MM.1S (cell line): ENCODE measurements at regions not wholly inside any gene's neighbourhood (a gene's known extent, or its start where the extent isn't known, plus 50 kb on each side); places are given as distances from the start of the nearest gene placed in this dataset.

ENCODE experiments used
- DNase-seq: peaks from one replicate; pipeline ENCODE4 v3.0.0-alpha.2; 2015
- H2AFZ ChIP-seq: fragments of 300-600 bp; sonication (generic); 2 replicates; pipeline ENCODE4 v1.6.0; 2016; ENCODE audit warnings: antibody characterized with exemption, low read length
- H3F3A ChIP-seq: fragments of 300-600 bp; sonication (generic); 2 replicates; pipeline ENCODE4 v1.6.1; 2016; ENCODE audit warnings: mild to moderate bottlenecking, antibody characterized with exemption, low read length, moderate library complexity, mixed read lengths; ENCODE audit not compliant: insufficient read depth
- H3K27ac ChIP-seq: fragments of 300-600 bp; sonication (generic); 2 replicates; pipeline ENCODE4 v1.5.1; 2016; ENCODE audit warnings: mild to moderate bottlenecking, low read length
- H3K27me3 ChIP-seq: fragments of 300-600 bp; sonication (generic); replicated peaks from 2 replicates; pipeline ENCODE4 v1.6.0; 2016; ENCODE audit warnings: low read length; ENCODE audit not compliant: insufficient read depth
- H3K36me3 ChIP-seq: fragments of 300-600 bp; sonication (generic); replicated peaks from 2 replicates; pipeline ENCODE4 v1.6.1; 2016; ENCODE audit warnings: mild to moderate bottlenecking, low read length, mixed read lengths; ENCODE audit not compliant: insufficient read depth
- H3K4me1 ChIP-seq: fragments of 300-600 bp; sonication (generic); 2 replicates; pipeline ENCODE4 v1.6.1; 2016; ENCODE audit warnings: low read length, mixed read lengths
- H3K4me2 ChIP-seq: fragments of 300-600 bp; sonication (generic); 2 replicates; pipeline ENCODE4 v1.6.0; 2016; ENCODE audit warnings: low read depth, low read length
- H3K4me3 ChIP-seq: fragments of 300-600 bp; sonication (generic); 2 replicates; pipeline ENCODE4 v1.5.1; 2016; ENCODE audit warnings: low read length, mixed read lengths
- H3K79me2 ChIP-seq: fragments of 300-600 bp; sonication (generic); 2 replicates; pipeline ENCODE4 v1.6.1; 2016; ENCODE audit warnings: mixed run types, low read length, mixed read lengths
- H3K9ac ChIP-seq: fragments of 300-600 bp; sonication (generic); 2 replicates; pipeline ENCODE4 v1.6.1; 2016; ENCODE audit warnings: low read length, mixed read lengths
- H3K9me2 ChIP-seq: fragments of 300-600 bp; sonication (generic); replicated peaks from 2 replicates; pipeline ENCODE4 v1.6.1; 2016; ENCODE audit warnings: mild to moderate bottlenecking, low read length, mixed read lengths; ENCODE audit not compliant: insufficient read depth
- H3K9me3 ChIP-seq: fragments of 300-600 bp; sonication (generic); replicated peaks from 2 replicates; pipeline ENCODE4 v1.6.1; 2016; ENCODE audit warnings: mild to moderate bottlenecking, low read length, mixed read lengths; ENCODE audit not compliant: insufficient read depth
- H4K20me1 ChIP-seq: fragments of 300-600 bp; sonication (generic); 2 replicates; pipeline ENCODE4 v1.6.1; 2016; ENCODE audit warnings: mild to moderate bottlenecking, low read length, moderate library complexity, mixed read lengths; ENCODE audit not compliant: insufficient read depth
- CTCF ChIP-seq: fragments of 300-600 bp; sonication (generic); IDR thresholded peaks from 2 replicates; pipeline ENCODE4 v1.5.1; 2016; ENCODE audit warnings: antibody characterized with exemption, low read length, mixed read lengths
- EZH2 ChIP-seq: fragments of 300-600 bp; sonication (generic); optimal IDR thresholded peaks from 2 replicates; pipeline ENCODE3; 2017; ENCODE audit warnings: low read depth, mild to moderate bottlenecking, antibody characterized with exemption, low read length, mixed read lengths
- EZH2phosphoT487 ChIP-seq: fragments of 300-600 bp; sonication (generic); IDR thresholded peaks from 2 replicates; pipeline ENCODE4 v1.6.1; 2018; ENCODE audit warnings: antibody characterized with exemption, low read length

GRCh38 chr4:18847249-18847890 is 825.8 kb upstream of the LCORL start:
- DNase-seq = no peak
- Histone ChIP-seq H3K79me2 (no peaks in the 10 kb centered on the region), H3K9me2 (no peaks in the 10 kb centered on the region), H3K27me3 (no peaks in the 10 kb centered on the region), H3K27ac (no peak overlapping the region), H3K4me1 (peaks cover 9% of the 10 kb centered on the region; the same call in 1 of the 2 replicates), H2AFZ (no peak overlapping the region), H3K4me3 (no peak overlapping the region), H3F3A (no peaks in the 10 kb centered on the region), H3K4me2 (no peak overlapping the region), H3K9me3 (no peaks in the 10 kb centered on the region), H4K20me1 (no peaks in the 10 kb centered on the region), H3K9ac (no peak overlapping the region), H3K36me3 (no peaks in the 10 kb centered on the region)
- TF ChIP-seq EZH2 (no peak), CTCF (no peak), EZH2phosphoT487 (no peak)

- Histone ChIP-seq H3F3A (no peaks in the 10 kb centered on the region), H2AFZ (no peak overlapping the region), H3K4me2 (no peak overlapping the region), H3K4me3 (no peak overlapping the region), H3K36me3 (no peaks in the 10 kb centered on the region), H3K79me2 (no peaks in the 10 kb centered on the region), H3K9me3 (no peaks in the 10 kb centered on the region), H3K27ac (no peak overlapping the region), H3K4me1 (peaks cover 8% of the 10 kb centered on the region; the same call in 1 of the 2 replicates), H3K9me2 (no peaks in the 10 kb centered on the region), H3K9ac (no peak overlapping the region), H3K27me3 (no peaks in the 10 kb centered on the region), H4K20me1 (no peaks in the 10 kb centered on the region)
- no peak for TF ChIP-seq EZH2phosphoT487
- no peak for TF ChIP-seq EZH2
- TF ChIP-seq CTCF = no peak
- DNase-seq = no peak
Observed at GRCh38 chr4:18846313-18846712, 824.8 kb upstream of the LCORL start.

- no peaks in the 10 kb centered on the region for H3K4me1 ChIP-seq
- H2AFZ ChIP-seq = no peak overlapping the region
- no peak overlapping the region for H3K9ac ChIP-seq
- H3K27ac ChIP-seq = no peak overlapping the region
- no peaks in the 10 kb centered on the region for H4K20me1 ChIP-seq
- H3K27me3 ChIP-seq = no peaks in the 10 kb centered on the region
- H3K36me3 ChIP-seq = no peaks in the 10 kb centered on the region
- no peak overlapping the region for H3K4me2 ChIP-seq
- no peaks in the 10 kb centered on the region for H3K79me2 ChIP-seq
- no peaks in the 10 kb centered on the region for H3F3A ChIP-seq
- H3K9me3 ChIP-seq = no peaks in the 10 kb centered on the region
- no peak for DNase-seq
- H3K9me2 ChIP-seq = no peaks in the 10 kb centered on the region
- H3K4me3 ChIP-seq = no peak overlapping the region
- TF ChIP-seq EZH2phosphoT487 (no peak), CTCF (no peak), EZH2 (no peak)
Observed at GRCh38 chr4:18844726-18845125, 823.2 kb upstream of the LCORL start.
